B cell (primary cell): ENCODE measurements at regions not wholly inside any gene's neighbourhood (a gene's known extent, or its start where the extent isn't known, plus 50 kb on each side); places are given as distances from the start of the nearest gene placed in this dataset.

Experiments used
- ATAC-seq: fragments of 200-7000 bp; cut with Tn5 transposase; one replicate; pipeline ENCODE4 v1.10.0; 2021; ENCODE audit warnings: low read depth, mild to moderate bottlenecking, moderate number of reproducible peaks, moderate library complexity
- CTCF ChIA-PET: fragments of 350-600 bp; sonication (Branson Sonifier 250); formaldehyde crosslinking; loops from one replicate; lab custom pipeline; 2021; ENCODE audit warnings: antibody characterized with exemption, inconsistent platforms; lab: Charles Lee
- POLR2A ChIA-PET: fragments of 350-600 bp; sonication (Branson Sonifier 250); formaldehyde crosslinking; loops from one replicate; lab custom pipeline; 2021; ENCODE audit warnings: antibody characterized with exemption; lab: Charles Lee
- DNase-seq: peaks from one replicate; pipeline ENCODE4 v3.0.0; 2013
- H2AFZ ChIP-seq: 2 replicates; pipeline ENCODE4 v1.6.1; 2012; ENCODE audit warnings: mild to moderate bottlenecking, low read depth, low read length; ENCODE audit not compliant: insufficient read depth, poor library complexity, severe bottlenecking
- H3K27ac ChIP-seq, 2 donors: 1 replicate in 1 of 2; 2 replicates in 1 of 2; pipeline ENCODE4 v1.5.1; 2012 to 2013; ENCODE audit warnings: low read length in 2 of 2, mild to moderate bottlenecking in 2 of 2, moderate library complexity in 1 of 2
- H3K27me3 ChIP-seq, 4 experiments: fragments of 200-600 bp in 1 of 4; sonication (generic) in 1 of 4; replicated peaks in 1 of 4; 1 replicate in 2 of 4; 2 replicates in 2 of 4; pipeline versions ENCODE4 v1.6.1 to v1.7.0; 2013 to 2016; ENCODE audit warnings: low read length in 3 of 4, mild to moderate bottlenecking in 2 of 4, mixed read lengths in 1 of 4, moderate library complexity in 1 of 4; ENCODE audit not compliant: insufficient read depth in 4 of 4, control insufficient read depth in 3 of 4; ENCODE audit errors: control extremely low read depth in 1 of 4
- H3K36me3 ChIP-seq, 2 experiments: replicated peaks in 1 of 2; 1 replicate in 1 of 2; 2 replicates in 1 of 2; pipeline versions ENCODE4 v1.6.1 to v1.7.1; 2013; ENCODE audit warnings: low read length in 1 of 2; ENCODE audit not compliant: insufficient read depth in 2 of 2, control insufficient read depth in 1 of 2; ENCODE audit errors: control extremely low read depth in 1 of 2, extremely low read depth in 1 of 2
- H3K4me1 ChIP-seq, 2 donors: fragments of 200-600 bp in 1 of 2; sonication (generic) in 1 of 2; 1 replicate in 1 of 2; 2 replicates in 1 of 2; pipeline versions ENCODE4 v1.5.1 to v1.6.1; 2013 to 2017; ENCODE audit warnings: low read length in 2 of 2; ENCODE audit not compliant: control insufficient read depth in 2 of 2, insufficient read depth in 2 of 2
- H3K4me2 ChIP-seq: replicated peaks from 2 replicates; pipeline ENCODE3; 2012; ENCODE audit warnings: mild to moderate bottlenecking, low read depth, low read length; ENCODE audit not compliant: poor library complexity, severe bottlenecking
- H3K4me3 ChIP-seq, 5 experiments: fragments of 200-600 bp in 1 of 5; sonication (generic) in 1 of 5; 1 replicate in 3 of 5; 2 replicates in 2 of 5; pipeline versions ENCODE4 v1.5.1 to v1.7.0; 2011 to 2016; ENCODE audit warnings: low read length in 4 of 5, mild to moderate bottlenecking in 4 of 5, low read depth in 2 of 5, control low read depth in 1 of 5, moderate library complexity in 1 of 5; ENCODE audit not compliant: insufficient read depth in 1 of 5; ENCODE audit errors: control extremely low read depth in 1 of 5, extremely low read depth in 1 of 5
- H3K79me2 ChIP-seq: fragments of 200-600 bp; sonication (generic); one replicate; pipeline ENCODE4 v1.6.0; 2016; ENCODE audit warnings: low read length; ENCODE audit not compliant: control insufficient read depth, insufficient read depth
- H3K9ac ChIP-seq: fragments of 200-600 bp; sonication (generic); 2 replicates; pipeline ENCODE4 v1.6.1; 2017; ENCODE audit warnings: mild to moderate bottlenecking, low read length, moderate library complexity
- H3K9me3 ChIP-seq, 3 donors: one replicate each; pipeline versions ENCODE4 v1.6.1 to v1.7.1; 2013; ENCODE audit warnings: low read length in 2 of 3; ENCODE audit not compliant: control insufficient read depth in 2 of 3, insufficient read depth in 1 of 3; ENCODE audit errors: control extremely low read depth in 1 of 3
- H4K20me1 ChIP-seq: 2 replicates; pipeline ENCODE4 v1.6.0; 2012; ENCODE audit warnings: mild to moderate bottlenecking, low read length; ENCODE audit not compliant: insufficient read depth, control insufficient read depth, poor library complexity, severe bottlenecking
- H3K27ac Mint-ChIP-seq: one replicate; pipeline ENCODE4 v1.8.0; 2021; ENCODE audit warnings: mixed read lengths
- H3K27me3 Mint-ChIP-seq: one replicate; pipeline ENCODE4 v1.8.0; 2021; ENCODE audit warnings: mixed read lengths
- H3K4me1 Mint-ChIP-seq: one replicate; pipeline ENCODE4 v1.8.0; 2021; ENCODE audit warnings: mixed read lengths
- H3K4me3 Mint-ChIP-seq: one replicate; pipeline ENCODE4 v1.8.0; 2021; ENCODE audit warnings: mixed read lengths
- H3K9me3 Mint-ChIP-seq: one replicate; pipeline ENCODE4 v1.8.0; 2022; ENCODE audit warnings: mixed read lengths; ENCODE audit not compliant: insufficient read depth
- CTCF ChIP-seq: fragments of 200-600 bp; IDR thresholded peaks from one replicate; pipeline ENCODE4 v1.8.0; 2022; ENCODE audit warnings: antibody characterized with exemption, mild to moderate bottlenecking
- EZH2 ChIP-seq: IDR thresholded peaks from 2 replicates; pipeline ENCODE4 v1.6.1; 2012; ENCODE audit warnings: borderline replicate concordance, low read depth, mild to moderate bottlenecking, moderate library complexity, low read length; ENCODE audit not compliant: insufficient read depth, poor library complexity, severe bottlenecking
- WGBS: methylation state at CpG from one replicate; pipeline ENCODE4 v1.1.5; 2013; ENCODE audit warnings: missing lambda C conversion rate; ENCODE audit not compliant: insufficient coverage; 5-methylcytosine and 5-hydroxymethylcytosine counted together
- intact Hi-C: fragments of 100-400 bp; cut with micrococcal nuclease; formaldehyde crosslinking; loops from one replicate; pipeline ENCODE4 v1.10.0; 2022

- H3K4me1 ChIP-seq, result no peaks in the 10 kb centered on the region
- no peaks in the 10 kb centered on the region for H3K9me3 Mint-ChIP-seq
- H3K4me3 ChIP-seq, result no peak overlapping the region
- no peaks in the 10 kb centered on the region for H3K9me3 ChIP-seq
- ChIA-PET CTCF (no interaction called here), POLR2A (no interaction called here)
- intact Hi-C loops, result no loop called here
- H3K27ac Mint-ChIP-seq, result no peak overlapping the region
- no peak for ATAC-seq
- H3K4me3 Mint-ChIP-seq, result no peak overlapping the region
- no peak overlapping the region for H3K4me2 ChIP-seq
- H4K20me1 ChIP-seq, result no peaks in the 10 kb centered on the region
- WGBS, result no CpG with 5 or more reads among the region's 1 CpG
- no peak overlapping the region for H3K9ac ChIP-seq
- no peaks in the 10 kb centered on the region for H3K27me3 ChIP-seq
- H3K27ac ChIP-seq, result no peak overlapping the region
- H3K27me3 Mint-ChIP-seq, result no peaks in the 10 kb centered on the region
- no peaks in the 10 kb centered on the region for H3K79me2 ChIP-seq
- H3K36me3 ChIP-seq, result no peaks in the 10 kb centered on the region
- no peak for TF ChIP-seq EZH2
- TF ChIP-seq CTCF, result no peak
- no peak for DNase-seq
- H3K4me1 Mint-ChIP-seq, result no peaks in the 10 kb centered on the region
- no peak overlapping the region for H2AFZ ChIP-seq
Measured at GRCh38 chr4:181431006-181431405, 812.2 kb upstream of the TENM3 start.

- Histone ChIP-seq H3K36me3 (no peaks in the 10 kb centered on the region), H3K4me3 (no peak overlapping the region), H3K27me3 (no peaks in the 10 kb centered on the region), H3K9ac (no peak overlapping the region), H2AFZ (no peak overlapping the region), H3K4me2 (no peak overlapping the region), H3K4me1 (no peaks in the 10 kb centered on the region), H3K9me3 (no peaks in the 10 kb centered on the region), H4K20me1 (no peaks in the 10 kb centered on the region), H3K79me2 (no peaks in the 10 kb centered on the region), H3K27ac (no peak overlapping the region)
- H3K27me3 Mint-ChIP-seq, result no peaks in the 10 kb centered on the region
- no peak for TF ChIP-seq CTCF
- TF ChIP-seq EZH2, result no peak
- DNase-seq, result no peak
- intact Hi-C loops, result no loop called here
- ChIA-PET POLR2A (no interaction called here), CTCF (no interaction called here)
- no peaks in the 10 kb centered on the region for H3K9me3 Mint-ChIP-seq
- no peaks in the 10 kb centered on the region for H3K4me1 Mint-ChIP-seq
- WGBS, result 69% methylated on average over 2 of the region's 3 CpGs
- ATAC-seq, result no peak
- no peak overlapping the region for H3K27ac Mint-ChIP-seq
- H3K4me3 Mint-ChIP-seq, result no peak overlapping the region
Measured at GRCh38 chr4:181431661-181432060, 811.5 kb upstream of the TENM3 start.
